ENCODE measurements at regions not wholly inside any gene's neighbourhood (a gene's known extent, or its start where the extent isn't known, plus 50 kb on each side); places are given as distances from the start of the nearest gene placed in this dataset.

DNA sequence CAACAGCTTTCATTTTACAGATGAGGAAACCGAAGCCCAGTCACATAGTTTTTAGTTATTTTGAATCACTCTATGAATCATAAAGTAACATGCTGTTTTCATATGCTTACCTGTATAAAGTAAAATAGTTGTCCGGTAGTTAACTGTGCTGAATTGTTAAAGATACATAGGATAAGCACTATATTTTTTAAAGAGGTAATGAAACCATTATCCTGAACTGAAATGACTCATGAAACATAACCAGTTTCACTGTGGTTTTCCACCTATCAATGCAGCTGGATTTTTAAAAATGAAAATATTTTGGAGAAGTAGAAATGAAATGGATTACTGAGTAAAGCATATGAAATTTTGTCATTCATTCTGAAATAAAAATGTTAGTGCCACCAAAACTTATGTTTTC is 655.0 kb downstream of the OLFM4 start:
- Histone ChIP-seq H3K4me2 (ENCODE audit: insufficient read depth in 1 of 2, low read depth in 2 of 2, low read length in 2 of 2) (no peak overlapping the region), H2BK5ac (ENCODE audit: low read depth, low read length) (no peak overlapping the region), H3K36me3 (ENCODE audit: control insufficient read depth in 2 of 4, insufficient read depth in 4 of 4, low read length in 3 of 4) (no peaks in the 10 kb centered on the region), H4K91ac (replicated peaks; ENCODE audit: insufficient read length, low read length) (no peak overlapping the region), H3K14ac (ENCODE audit: insufficient read length) (no peak overlapping the region), H3K79me1 (ENCODE audit: low read depth, low read length) (no peaks in the 10 kb centered on the region), H2AFZ (ENCODE audit: low read length) (no peak overlapping the region), H3K56ac (replicated peaks; ENCODE audit: insufficient read length, low read depth, low read length) (no peak overlapping the region), H4K20me1 (replicated peaks in 1 of 2; ENCODE audit: control insufficient read depth in 1 of 2, insufficient read depth in 2 of 2, low read length in 2 of 2) (no peaks in the 10 kb centered on the region), H4K5ac (ENCODE audit: insufficient read length, low read depth, low read length) (no peak overlapping the region), H3K4me1 (replicated peaks in 1 of 4; ENCODE audit: control insufficient read depth in 3 of 4, insufficient read depth in 4 of 4, low read length in 3 of 4) (no peaks in the 10 kb centered on the region), H3K27me3 (replicated peaks in 1 of 4; ENCODE audit: control insufficient read depth in 3 of 4, extremely low read depth in 1 of 4, insufficient read depth in 3 of 4, low read length in 3 of 4) (no peaks in the 10 kb centered on the region), H3K18ac (ENCODE audit: extremely low read depth, low read length) (no peak overlapping the region), H2BK120ac (replicated peaks; ENCODE audit: low read depth, low read length) (no peak overlapping the region), H2BK20ac (ENCODE audit: low read length) (no peak overlapping the region), H2AK5ac (ENCODE audit: low read depth, low read length) (no peak overlapping the region), H3K27ac (ENCODE audit: low read depth, low read length) (no peak overlapping the region), H3K4me3 (ENCODE audit: extremely low read depth in 1 of 4, insufficient read depth in 2 of 4, low read depth in 3 of 4, low read length in 4 of 4) (no peak overlapping the region), H3K4ac (replicated peaks; ENCODE audit: insufficient read length, low read depth, low read length) (no peak overlapping the region), H3K23me2 (ENCODE audit: low read depth, low read length) (no peaks in the 10 kb centered on the region), H3K9ac (replicated peaks in 1 of 4; ENCODE audit: extremely low read depth in 1 of 4, low read depth in 3 of 4, low read length in 3 of 4) (no peak overlapping the region), H3K23ac (ENCODE audit: insufficient read length) (no peak overlapping the region), H4K8ac (ENCODE audit: extremely low read depth, insufficient read depth, low read length) (no peak overlapping the region), H2BK12ac (ENCODE audit: low read depth, low read length) (no peak overlapping the region), H2BK15ac (ENCODE audit: low read length) (no peak overlapping the region), H3K9me3 (ENCODE audit: insufficient read depth in 2 of 2, low read depth in 1 of 2, low read length in 1 of 2) (no peaks in the 10 kb centered on the region), H3K79me2 (ENCODE audit: control insufficient read depth in 1 of 2, insufficient read depth in 2 of 2, low read length in 2 of 2) (no peaks in the 10 kb centered on the region)
- no peak for DNase-seq (ENCODE audit: low read depth in 1 of 2, low spot score in 2 of 2)
- ChIA-PET CTCF (ENCODE audit: partially characterized antibody) (no interaction called here), POLR2A (ENCODE audit: partially characterized antibody) (no interaction called here)
- FAIRE-seq, result no peak
- TF ChIP-seq FOSL1 (IDR thresholded peaks at IDR 0.05; ENCODE audit: insufficient read depth, low read depth, low read length) (no peak), SIX5 (IDR thresholded peaks at IDR 0.05; ENCODE audit: low read depth, low read length) (no peak), YY1 (IDR thresholded peaks at IDR 0.05; ENCODE audit: low read depth, low read length) (no peak), EZH2 (IDR thresholded peaks at IDR 0.05; ENCODE audit: low read depth, low read length, severe bottlenecking) (no peak), JUN (IDR thresholded peaks at IDR 0.05; ENCODE audit: low read depth, low read length) (no peak), SIRT6 (IDR thresholded peaks at IDR 0.05; ENCODE audit: low read length) (no peak), CBX5 (IDR thresholded peaks at IDR 0.05; ENCODE audit: low read depth, low read length) (no peak), TAF7 (optimal IDR thresholded peaks at IDR 0.05; ENCODE audit: borderline replicate concordance, low read depth, low read length) (no peak), NANOG (IDR thresholded peaks at IDR 0.05; ENCODE audit: insufficient read depth, low read depth, low read length, poor library complexity, severe bottlenecking) (no peak)
- TF ChIP-seq, protein P1, sequence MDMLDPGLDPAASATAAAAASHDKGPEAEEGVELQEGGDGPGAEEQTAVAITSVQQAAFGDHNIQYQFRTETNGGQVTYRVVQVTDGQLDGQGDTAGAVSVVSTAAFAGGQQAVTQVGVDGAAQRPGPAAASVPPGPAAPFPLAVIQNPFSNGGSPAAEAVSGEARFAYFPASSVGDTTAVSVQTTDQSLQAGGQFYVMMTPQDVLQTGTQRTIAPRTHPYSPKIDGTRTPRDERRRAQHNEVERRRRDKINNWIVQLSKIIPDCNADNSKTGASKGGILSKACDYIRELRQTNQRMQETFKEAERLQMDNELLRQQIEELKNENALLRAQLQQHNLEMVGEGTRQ (IDR thresholded peaks at IDR 0.05; ENCODE audit: low read length), result no peak
- 91% methylated on average over 2 of the region's 2 CpGs; no CpG with 5 or more reads in 1 of the 2 experiments for WGBS, 2 experiments (ENCODE audit: extremely low coverage in 1 of 2, insufficient coverage in 1 of 2, insufficient read length in 1 of 2, insufficient replicate concordance in 2 of 2, low coverage in 1 of 2, low lambda C conversion rate in 2 of 2, missing lambda C conversion rate in 1 of 2)
